NCI-H2227 (cell line): ENCODE measurements at regions not wholly inside any gene's neighbourhood (a gene's known extent, or its start where the extent isn't known, plus 50 kb on each side); places are given as distances from the start of the nearest gene placed in this dataset.

ENCODE experiments used
- DNase-seq: peaks from one replicate; lab custom pipeline; 2025; ENCODE audit not compliant: unreplicated experiment; lab: John Stamatoyannopoulos, UW

GRCh38 chr2:149733936-149734685 lies 146.5 kb upstream of the MMADHC start:
- DNase-seq, result no peak

DNA sequence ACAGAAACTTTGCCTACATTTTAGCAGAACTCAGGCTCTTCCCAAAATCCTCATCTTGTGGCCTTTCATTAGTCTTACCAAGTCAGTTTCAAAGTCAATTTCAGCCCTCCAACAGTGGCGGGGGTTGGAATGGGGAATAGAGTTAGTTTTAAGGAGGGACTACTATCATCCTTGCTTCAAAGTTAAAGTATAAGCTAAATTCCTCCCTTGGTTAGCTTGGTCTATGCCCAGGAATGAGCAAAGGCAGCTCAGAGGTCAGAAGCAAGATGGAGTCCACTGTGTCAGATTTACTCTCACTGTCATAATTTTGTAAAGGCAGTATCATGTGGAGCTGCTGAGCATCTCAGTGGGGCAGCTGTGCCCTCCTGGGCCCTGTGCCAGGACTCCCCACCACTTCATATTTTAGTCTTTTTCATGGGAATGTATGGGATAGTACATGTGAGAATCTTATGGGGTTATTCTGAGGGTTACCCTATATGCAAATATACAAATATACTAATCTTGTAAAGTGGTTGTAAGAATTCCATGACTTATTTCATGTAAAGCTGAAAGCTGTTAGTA lies 145.2 kb upstream of the MMADHC start:
- no peak for DNase-seq

DNA sequence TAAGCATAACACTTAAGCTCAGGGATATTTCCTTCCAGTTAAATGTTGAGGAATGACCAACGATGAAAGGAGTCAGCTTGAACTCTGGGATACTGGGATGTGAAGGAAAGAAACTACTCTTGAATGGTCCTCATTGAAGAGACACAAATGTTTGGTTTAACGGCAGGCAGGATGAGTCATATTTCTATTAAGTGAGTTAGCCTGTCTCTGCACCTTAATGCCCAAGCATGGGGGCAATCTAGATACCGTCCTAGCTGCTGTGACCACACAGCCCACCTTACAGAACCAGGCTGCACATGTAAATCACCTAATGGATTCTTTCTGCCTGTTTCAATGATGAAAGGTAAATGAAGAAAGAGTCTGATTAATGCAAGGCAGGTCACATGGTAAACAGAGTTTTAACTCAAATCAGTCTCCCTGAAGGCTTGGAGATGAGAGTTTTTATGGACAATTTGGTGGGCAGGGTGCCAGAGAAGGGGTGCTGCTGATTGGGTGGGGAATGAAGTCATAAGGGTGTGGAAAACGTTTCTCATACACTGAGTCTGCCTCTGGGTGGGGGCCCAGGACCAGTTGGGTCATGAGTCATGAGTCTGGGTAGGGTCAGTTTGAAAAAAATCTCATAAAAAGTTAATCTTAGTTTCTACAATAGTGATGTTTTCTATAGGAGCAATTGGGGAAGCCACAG lies 144.6 kb upstream of the MMADHC start:
- no peak for DNase-seq

DNA sequence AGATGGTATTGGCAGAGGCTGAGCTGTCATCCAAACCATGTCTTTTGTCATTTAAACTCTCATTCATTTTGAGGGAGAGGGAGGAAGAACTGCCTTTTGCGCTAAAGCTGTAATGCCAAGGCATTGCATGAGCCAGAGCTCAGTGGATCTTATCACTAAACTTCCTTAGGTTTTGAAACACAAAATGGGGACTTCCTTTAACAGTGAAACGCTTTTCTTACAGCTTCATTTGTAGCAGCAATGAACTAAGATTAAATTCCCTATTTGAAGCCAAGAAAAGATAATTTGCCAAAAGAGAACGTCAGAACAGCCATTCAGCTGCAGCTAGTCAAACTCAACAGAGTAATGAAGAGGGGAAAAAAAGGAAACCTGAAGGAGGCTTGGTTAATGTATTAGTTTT lies 143.5 kb upstream of the MMADHC start:
- no peak for DNase-seq

- no peak for DNase-seq
These were observed 142.0 kb upstream of the MMADHC start for GRCh38 chr2:149729586-149729985.

DNA sequence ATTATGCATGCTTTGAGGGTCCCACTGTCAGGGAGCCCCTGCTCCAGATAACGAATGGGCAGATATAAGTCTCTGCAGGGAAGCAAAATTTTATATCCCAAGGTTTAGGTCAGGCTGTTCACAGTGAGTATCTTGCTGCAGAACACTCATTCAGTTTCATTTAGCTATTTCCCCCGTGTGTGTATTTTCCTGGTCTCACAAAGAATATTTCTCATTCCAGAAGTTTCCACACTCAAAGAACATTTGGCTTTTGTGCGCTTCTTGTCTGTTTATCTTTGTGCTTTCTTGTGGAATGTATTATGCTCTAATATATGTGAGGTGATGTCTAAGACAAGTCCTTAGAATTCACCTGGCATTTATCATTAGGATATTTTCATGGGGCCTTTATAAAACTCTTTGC lies 140.4 kb upstream of the MMADHC start:
- DNase-seq, result no peak

DNA sequence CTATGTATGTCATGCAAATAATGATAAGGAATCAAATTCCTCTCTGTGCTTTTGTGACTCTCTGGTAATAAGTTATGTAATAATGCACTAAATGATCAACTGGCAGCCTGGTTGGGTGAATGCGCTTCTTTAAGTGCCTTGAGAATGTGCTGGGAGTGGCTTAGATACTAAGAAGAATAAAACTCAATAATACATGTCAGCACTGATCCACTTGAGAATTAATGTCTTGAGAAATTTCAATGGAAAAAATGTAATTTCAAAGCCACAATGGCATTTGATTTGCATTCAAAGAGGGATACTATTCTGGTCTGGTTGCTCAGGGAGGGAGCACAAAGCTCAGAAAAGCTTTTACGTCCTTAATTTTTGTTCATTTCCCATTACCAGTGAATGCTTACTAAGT lies 137.7 kb upstream of the MMADHC start:
- DNase-seq, result no peak

DNA sequence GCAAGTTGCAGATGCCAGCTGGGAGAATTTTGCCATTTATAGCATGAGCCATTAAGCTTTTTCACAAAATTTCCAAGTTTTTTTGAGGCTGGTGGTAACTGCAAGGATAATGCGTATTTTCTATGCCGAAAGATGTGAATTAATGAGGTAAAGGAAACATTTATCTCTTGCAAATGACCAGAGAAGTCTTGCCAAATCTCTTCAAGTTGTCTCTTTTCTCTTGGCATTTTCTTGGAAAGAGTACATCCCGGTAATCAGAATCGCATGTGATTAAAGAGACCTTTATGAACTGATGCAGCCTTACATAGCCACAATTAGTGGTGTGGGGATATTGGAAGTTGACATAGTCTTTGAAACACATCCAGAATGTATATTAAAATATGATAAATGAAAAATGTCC lies 136.5 kb upstream of the MMADHC start:
- DNase-seq, result no peak

- DNase-seq, result no peak
These were observed 133.0 kb upstream of the MMADHC start for GRCh38 chr2:149720615-149721014.

DNA sequence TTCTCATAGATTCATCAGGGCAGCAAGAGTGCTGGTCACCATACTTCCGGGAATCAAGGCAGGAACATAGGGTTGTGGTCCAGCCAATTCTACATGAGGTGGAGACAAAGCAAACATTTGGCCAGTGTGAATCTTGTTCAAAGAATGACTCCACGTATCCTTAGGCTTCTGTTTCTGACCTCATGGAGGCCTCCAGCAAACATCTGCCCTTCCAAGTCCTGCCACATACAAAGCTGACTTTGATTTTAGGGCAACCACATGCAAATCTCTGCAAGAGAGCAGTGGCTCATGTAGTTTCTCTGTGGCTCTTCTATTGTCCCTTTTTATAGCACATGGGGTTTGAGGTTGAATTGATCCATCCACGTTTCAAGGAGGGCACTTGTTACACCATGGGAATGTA lies 132.1 kb upstream of the MMADHC start:
- DNase-seq, result no peak

- no peak for DNase-seq
These were observed 129.1 kb upstream of the MMADHC start for GRCh38 chr2:149716687-149717086.

DNA sequence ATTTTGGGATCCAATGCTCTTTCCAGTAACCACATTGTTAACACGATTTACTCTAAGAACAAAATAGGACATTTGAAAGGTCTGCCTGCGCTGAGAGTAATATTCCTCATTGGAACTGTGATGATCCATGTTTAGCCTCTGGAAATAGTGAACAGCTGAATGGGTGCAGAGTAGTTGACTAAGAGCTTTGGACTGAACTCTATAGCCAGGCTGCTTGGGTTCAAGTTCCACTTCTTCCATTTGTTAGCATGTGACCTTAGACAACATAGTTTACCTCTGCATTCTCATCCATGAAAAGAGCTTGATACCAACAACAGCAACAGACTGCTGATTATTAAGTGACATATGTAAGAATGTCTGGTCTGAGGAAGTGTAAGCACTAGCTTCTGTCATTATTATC lies 128.3 kb upstream of the MMADHC start:
- DNase-seq, result no peak

- peak; percentile 38 for DNase-seq
These were observed 127.5 kb upstream of the MMADHC start for GRCh38 chr2:149715005-149715592.

DNA sequence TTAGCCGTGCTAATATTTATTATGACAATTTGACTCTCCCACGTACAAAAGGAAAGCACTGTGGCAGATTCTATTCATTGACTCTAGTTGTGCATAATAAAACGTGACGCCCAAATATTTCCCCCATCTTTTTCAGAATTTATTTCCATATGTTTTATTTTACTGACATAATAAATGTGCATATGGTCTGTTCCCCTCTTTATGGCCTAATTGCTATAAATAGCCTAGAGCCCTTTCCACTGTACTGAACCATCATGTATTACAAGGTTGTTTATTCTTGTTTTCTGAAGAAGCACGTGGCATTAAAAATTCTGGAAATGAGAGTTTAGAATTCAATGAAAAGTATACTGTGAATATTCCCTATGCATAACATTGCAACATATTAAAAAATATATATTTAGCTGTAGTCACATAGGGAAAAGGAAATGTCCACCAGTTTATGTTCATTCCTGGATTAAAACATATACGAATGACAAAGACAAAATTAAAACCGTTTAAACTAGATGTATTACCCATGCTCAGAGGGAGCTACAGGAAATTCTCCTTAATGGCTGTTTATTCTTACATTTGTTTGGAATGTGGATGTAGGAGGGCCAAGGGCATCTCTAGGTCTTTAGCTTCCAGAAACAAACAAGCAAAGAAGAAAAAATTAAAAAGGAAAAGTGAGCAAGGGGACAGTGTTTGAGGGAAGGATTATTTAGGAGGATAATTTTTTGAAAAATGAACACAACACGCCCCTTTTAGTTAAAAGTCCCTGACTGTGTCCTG lies 122.1 kb upstream of the MMADHC start:
- DNase-seq, result no peak

GRCh38 chr2:149703281-149703680 lies 115.7 kb upstream of the MMADHC start:
- DNase-seq, result no peak

GRCh38 chr2:149702571-149702970 lies 115.0 kb upstream of the MMADHC start:
- DNase-seq, result no peak

DNA sequence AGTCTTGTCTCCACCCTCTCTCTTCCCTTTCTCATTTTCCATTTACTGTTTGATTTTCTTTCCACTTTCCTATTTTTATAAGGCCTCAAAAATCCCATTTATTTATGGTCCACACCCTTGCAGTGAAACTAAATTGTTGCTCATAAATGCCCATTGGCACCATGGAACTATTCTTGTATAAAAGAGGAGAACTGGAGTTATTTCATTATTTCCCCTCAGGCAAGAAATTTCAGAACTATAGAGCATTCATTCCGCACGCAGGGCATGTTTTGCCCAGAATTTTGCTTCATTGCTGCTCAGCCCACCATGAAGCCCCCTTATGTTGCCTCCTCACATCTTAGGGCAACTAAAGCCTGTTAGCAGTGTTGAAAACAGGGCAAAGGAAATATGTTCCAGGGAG lies 113.7 kb upstream of the MMADHC start:
- DNase-seq, result no peak

GRCh38 chr2:149692961-149693396 lies 105.4 kb upstream of the MMADHC start:
- no peak for DNase-seq

DNA sequence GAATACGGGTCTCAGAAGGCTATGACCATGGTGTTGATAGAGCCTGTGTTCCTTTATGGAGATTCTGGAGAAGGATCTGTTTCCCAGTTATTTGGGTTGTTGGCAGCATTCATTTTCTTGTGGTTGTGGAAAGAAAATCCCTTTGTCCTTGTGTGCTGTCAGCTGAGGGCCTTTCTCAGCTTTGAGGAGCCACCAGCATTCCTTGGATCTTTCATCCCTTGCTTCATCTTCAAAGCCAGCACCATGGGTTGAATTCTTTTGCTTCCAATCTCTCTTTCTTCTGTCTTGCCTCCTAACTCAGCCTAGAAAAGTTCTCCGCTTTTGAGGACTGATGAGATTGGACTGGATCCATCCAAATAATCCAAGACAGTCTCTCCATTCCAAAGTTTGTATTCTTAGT lies 103.2 kb upstream of the MMADHC start:
- DNase-seq, result no peak

DNA sequence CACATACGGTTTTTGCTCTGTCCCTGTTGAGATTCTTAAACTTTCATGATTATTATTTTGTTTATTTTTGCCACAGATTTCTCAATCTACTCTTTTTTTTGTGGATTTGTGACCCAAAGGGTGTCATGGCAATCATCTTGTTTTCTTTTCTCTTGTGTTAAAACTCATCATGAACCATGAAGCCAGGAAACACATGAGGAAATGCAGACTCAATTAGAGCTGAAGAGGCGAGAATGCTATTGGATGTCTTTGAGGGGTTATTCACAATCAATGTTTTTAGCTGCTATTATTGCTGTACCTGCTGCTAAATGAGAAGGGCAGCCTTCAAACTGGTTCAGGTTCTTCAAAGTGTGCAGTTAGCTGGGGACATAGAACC lies 99.5 kb upstream of the MMADHC start:
- no peak for DNase-seq
